SKM-1 (cell line): ENCODE measurements at regions not wholly inside any gene's neighbourhood (a gene's known extent, or its start where the extent isn't known, plus 50 kb on each side); places are given as distances from the start of the nearest gene placed in this dataset.

Experiments used
- DNase-seq: peaks from one replicate; lab custom pipeline; 2025; ENCODE audit not compliant: unreplicated experiment; lab: John Stamatoyannopoulos, UW

DNA sequence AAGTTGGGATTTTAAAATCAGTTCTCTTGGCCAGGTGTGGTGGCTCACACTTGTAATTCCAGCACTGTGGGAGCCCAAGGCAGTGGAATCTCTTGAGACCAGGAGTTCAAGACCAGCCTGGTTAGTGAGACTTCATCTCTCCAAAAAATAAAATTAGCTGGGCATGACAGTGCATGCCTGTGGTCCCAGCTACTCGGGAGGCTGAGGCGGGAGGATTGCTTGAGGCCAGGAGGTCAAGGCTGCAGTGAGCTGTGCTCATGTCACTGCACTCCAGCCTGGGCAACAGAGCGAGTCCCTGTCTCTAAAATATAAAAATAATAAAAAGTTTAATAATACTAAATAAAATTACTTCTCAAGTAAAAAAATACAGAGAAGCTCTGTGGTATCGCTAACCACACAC is 77.5 kb downstream of the FOXA2 start:
- no peak for DNase-seq

DNA sequence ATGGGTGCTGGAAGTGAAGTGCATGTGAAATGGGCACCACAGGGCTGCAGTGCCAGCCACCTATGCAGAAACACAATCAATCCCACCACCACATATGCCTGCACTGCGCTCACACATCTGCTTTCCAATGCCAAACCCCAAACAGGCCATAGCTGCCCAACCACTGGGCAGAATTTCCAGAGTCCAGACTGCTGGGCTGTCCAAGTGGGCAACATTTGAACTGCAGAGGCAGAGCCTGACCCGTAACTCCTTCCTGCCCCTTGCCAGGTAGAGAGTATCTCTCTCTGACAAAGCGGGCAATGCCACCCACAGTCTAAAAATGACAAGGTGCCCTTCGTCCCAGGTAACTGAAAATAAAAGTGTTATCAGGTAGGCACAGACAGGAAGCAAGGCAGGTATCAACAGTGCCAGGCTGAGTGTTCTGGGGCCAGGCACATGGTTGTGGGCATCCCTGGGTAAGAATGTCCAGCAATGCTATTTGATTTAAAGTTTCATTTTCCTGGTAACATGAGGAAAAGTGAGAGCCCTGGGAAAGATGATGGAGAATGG is 79.5 kb downstream of the FOXA2 start:
- no peak for DNase-seq

DNA sequence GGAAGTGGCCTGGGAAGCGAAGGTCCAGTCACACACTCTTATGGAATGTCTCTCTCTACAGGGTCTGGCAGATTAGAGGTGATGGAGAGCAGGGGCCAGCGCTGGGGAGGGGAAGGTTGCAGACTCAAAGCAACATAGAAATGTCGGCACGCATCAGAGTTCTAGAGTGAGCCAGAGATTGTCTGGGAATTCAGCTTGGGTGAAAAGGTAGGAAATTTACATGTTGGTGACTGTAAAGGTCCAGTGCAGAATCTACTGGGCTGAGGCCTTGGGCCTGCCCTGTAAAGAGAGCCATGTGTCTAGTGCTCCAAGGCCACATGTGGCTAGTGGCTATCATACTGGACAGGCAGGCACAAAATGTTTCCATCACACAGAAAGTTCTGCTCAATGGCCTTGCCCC is 80.8 kb downstream of the FOXA2 start:
- DNase-seq: no peak

DNA sequence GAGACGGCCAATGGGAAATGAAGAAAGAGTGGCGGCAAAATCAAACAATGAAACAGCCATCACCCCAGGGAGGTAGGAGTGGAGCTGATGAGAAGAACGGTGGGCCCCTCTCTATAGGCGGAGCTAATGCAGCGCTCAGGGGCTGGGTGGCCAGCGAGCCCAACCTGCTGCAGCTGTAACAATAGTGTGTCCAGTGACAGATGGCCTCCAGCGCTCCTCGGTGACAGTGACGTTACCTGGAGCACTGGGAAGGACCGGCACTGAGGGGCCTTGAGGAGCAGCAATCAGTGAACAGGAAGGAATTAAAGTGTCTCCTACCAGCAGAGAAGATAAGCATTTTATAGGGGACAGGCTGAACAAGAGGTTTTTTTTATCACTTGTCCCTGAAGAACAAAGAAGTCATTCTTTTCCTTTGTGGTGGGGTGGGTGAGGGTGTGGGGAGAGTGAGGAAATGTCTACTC is 81.6 kb downstream of the FOXA2 start:
- no peak for DNase-seq

DNA sequence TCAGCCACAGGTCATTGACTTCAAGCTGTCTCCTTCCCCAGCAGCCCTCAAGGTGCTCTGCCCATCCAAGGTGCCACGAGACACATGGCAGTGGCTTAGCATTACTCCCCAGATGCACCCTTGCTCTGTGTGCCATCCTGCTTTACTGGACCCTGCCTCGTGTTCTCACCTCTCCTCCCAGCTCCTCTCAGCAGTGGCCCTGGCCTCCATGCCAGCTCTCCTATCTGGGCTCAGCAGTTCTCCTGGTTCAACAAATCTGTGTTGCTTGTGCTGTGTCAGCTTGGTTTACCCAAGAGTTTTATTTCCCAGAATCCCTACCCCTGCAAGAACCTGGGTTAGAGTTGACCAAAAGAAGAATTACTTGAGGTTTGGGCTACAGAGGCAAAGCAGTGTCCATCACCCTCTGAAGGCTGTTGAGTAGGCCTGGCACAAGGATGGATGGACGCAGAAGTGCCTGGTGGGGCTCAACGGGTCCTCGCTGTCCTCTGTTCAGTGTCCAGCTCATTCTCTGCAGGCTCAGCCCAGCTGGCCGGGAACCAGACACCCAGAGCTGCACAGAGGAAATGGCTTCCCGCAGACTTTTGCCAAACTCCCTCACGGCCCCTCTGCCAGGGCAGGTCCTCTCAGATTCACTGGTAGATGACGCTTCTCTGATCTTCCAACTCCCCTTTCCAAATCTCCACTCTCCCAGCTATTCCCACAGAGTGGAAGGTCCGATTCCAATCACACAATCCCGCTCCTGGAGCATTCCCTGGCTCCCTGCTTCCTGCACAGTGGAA is 82.6 kb downstream of the FOXA2 start:
- no peak for DNase-seq

DNA sequence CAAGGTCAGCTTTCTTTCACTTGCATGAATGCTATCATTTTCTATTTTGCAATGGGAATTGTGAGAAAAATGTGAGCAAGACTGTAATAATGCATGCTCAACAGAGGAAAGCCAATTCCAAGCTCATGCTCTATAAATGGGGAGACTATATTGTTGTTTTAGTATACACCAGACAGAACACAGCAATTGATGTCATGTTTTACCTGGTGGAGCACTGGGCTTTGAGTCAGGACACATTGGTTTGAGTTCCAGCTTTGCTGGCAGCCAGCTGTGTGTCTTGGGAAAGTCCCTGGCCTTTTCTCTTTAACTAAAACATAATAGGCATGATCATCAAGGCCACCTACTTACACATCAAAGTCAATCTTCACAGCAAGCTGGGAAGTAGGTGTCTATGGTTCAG is 83.3 kb downstream of the FOXA2 start:
- no peak for DNase-seq

DNA sequence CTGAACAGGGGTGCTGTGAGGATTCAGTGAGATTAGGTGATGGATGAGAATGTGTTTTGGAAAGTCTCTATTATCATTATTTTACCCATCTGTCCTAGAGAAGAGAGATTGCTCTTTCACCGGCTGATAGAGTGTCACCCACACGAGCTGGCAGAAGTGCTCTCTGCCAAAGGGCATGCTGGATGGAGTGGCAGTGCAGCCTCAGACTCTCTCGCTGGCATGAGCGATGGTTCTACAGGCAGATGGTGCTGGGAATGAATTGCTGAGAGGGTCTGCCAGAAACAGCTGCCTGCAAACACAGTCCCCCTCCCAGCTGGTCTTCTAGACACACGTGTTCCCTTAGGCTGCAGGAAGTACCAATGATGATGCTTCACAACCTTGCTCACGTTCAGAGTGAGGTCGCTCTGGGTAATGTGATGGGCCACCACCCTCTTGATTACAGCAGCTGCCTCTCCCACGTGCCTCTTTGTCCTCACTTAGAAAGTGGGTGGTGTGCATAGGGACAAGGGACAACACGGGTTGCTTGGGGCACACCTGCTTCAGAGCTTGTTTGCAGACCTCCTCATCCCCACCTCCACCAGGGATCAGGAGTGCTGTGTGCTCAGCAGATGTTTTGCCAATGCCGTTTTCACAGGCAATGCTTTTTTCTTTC is 84.7 kb downstream of the FOXA2 start:
- no peak for DNase-seq

DNA sequence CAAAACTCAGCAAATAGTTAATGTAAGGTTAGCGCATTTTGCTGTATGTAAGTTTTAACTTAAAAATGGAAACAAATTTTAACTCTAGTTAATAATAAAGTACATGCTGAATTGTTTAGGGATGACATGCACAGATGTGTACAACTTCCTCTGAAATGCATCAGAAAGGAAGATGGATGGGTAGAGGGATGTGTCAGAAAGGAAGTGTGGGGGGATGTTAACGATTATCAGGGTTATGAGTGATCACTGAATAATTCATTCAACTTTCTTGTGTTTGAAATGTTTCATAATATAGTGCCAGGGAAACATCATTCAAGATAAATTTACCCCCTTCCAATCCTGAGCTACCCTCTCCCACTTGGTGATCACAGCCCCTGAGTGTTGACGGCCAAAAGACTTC is 87.6 kb downstream of the FOXA2 start:
- no peak for DNase-seq

DNA sequence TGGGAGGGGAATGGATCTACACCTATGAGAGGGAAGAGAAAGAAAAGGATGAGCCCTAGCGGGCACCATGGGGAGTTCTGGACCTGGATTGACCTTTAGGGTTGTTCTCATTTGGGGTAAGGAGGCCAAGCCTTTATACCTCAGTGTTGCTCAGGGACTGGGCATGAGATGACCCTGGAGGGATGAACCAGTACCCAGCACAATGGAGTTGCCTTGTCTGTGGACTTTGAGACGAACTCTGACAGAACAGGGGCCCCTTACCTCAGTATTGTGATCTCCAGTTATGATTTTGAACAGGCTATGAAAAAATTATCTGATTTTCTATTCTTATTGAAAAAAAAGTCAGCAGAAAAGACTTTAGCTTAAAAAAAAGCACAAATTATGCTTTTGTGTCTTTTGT is 88.6 kb downstream of the FOXA2 start:
- no peak for DNase-seq

DNA sequence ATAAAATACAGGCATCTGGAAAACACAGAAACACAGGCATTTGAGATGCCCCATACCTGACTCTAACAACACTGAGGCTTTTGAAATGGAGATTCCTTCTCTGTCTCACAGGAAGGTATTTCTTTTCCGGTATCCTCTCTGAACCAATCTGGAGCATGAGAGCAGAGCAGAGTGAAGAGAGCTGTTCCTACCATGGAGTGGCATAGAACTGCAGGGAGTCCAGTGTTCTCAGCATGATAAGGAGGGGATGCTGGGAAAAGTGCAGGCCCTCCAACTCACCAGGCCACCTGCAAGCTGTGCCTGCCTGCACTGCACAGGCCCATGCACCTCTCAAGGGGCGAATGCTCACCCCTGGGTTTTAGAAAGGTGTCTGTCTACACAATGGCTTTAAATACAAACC is 89.2 kb downstream of the FOXA2 start:
- DNase-seq: no peak

DNA sequence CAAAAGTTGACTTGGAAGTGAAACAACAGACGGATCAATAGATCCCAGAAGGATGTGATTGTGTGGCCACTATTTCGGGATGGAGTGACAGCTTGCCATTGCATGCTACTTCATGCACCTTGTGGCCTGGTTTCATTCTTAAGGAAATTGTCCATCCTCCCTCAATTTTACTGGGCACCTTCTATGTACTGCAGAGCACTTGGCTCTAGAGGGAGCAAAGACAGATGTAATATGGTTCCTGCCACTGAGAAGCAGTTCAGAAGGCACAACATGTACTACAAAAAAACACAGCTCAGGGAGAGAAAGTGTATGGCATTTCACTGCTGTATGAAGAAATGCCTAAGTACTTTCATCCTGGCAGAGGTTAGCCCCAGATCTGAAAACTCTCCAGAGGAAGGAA is 91.9 kb downstream of the FOXA2 start:
- no peak for DNase-seq

DNA sequence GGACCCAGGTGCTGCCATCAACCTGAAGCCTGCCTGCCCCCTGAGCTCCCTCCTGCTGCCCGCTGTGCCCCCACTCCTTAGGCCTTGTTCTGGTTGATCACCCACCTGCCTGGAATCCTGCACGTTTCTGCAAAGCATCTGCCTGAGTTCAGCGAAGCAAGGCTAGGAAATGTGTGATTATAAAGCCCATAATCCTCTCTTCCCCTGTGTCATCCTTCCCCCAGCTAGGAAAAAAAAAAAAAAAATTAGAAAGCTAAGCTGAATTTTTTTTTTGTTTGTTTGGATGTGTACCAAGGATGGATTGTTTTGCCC is 93.2 kb downstream of the FOXA2 start:
- DNase-seq: no peak

DNA sequence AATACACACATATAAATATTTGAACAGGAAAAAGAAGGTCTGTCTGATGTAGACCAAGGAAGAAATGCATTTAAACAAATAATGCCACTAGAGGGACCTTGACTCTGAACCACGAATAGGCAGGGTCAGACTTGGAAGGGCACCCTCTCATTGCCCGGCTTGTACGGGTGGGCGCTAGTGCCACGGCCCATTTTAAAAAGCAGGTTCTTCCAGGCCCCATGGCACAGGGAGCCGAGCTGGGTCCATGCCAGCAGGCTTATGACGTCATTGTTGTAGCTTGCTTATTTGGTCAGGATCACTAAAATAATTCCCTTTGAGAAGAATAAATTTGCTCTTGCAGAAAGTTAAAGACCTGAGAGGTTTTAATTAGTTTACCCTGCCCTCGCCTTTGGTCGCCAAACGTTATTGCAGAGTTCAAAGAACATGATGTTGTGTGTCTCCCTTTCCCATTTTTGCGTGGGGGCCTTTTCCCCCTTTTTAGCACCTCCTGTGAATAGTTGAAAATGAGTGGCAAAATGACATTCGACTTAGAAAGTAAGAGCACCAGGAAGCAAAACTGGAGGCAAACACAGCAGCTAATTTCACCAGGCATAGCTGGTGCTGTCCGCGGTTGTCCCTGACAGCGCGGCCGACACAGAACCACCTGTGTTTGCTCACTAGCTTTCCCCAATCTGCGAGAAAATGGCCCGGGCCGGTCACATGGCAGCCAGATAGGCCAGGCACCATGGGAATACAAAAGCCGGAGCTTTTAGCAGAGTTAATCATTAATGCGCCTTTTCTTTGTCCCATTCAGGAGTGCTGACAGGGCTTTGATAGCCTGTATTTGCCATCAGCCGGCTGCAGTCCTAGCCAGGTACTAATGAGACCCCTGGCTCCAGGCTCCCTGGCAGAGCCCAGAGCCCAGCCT is 93.8 kb downstream of the FOXA2 start:
- DNase-seq: no peak

DNA sequence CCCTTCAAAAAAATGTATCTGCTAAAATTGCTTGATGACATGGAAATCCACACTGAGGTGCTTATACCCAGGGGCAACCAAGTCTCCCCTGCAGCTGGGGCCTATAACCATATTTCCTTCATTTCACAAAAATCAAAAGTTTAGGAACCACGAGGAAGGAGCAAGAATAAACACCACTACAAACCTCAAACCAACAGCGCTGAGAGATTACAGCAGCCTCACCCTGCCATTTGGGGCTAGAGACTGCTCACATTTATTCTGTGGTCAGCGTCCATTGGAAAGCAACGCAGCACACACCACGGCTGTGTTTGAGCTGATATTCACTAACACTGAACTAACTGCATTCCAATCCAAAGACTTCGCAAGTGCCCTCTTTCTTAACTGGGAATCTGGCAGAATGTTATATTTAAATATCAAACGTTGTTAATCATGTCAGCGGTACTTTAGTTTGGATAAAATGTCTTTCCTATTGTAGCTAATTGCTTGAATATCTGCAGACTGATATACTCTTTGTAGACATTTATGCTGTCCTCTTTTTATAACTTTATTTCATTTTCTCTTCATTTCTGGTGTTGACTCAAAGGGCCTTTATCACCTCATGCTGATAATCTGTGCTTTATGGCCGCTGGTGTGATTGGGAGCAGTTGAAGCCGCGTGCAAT is 94.6 kb downstream of the FOXA2 start:
- DNase-seq: no peak

DNA sequence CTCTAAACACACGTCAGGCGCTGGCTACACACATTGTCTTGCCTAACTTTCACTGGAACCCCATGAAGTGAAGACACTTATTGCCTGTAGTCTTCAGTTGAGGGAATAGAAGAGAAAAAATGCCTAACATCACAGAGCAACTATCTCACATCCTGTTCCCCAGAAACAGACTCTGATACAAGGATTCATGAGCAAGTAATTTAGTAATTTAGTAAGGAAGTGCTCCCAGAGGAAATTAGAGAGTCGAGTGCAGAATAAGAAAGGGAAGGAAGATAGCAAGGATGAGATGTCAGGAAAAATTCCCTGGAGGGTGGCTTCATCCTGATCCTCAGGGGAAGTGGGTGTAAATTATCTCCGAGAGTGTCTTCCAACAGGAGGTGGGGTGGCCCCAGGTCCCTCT is 104.0 kb downstream of the FOXA2 start:
- no peak for DNase-seq

DNA sequence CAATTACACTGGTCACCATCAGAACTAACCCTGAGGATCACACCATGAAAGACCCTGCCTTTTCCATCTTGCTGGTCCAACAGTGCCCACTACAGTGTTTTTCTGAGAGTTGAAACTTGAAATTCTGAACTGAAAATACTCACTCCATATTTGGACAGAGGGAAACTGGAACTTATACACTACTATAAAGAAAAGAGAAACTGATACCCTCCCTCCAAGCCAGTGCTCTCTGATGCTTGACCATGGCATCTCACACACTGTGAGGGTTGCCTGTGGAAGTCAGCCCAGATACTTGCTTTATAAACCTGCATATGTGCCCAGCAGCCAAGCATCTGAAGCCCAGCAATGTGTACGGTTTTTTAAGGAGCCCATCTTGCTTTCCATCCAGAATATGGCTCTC is 108.7 kb downstream of the FOXA2 start:
- DNase-seq: no peak

DNA sequence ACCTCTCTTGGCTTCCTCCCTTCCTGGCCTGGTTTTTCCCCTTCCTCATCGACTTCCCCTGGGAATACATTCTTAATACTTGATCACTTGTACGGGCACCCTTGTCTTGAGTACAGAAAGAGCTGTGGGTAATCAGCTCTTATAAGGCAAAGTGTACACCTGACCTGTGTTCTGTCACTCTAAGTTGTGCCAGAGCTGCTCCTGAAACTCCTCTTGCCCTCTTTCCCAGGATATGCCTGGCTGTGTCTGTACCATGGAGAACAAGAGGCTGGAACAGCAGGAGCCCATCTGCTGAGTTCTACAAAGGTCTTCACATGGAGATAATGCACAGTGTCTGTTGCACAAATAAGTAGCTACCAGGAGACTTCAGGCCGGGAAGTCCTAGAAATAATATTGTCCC is 110.1 kb downstream of the FOXA2 start:
- DNase-seq: no peak

DNA sequence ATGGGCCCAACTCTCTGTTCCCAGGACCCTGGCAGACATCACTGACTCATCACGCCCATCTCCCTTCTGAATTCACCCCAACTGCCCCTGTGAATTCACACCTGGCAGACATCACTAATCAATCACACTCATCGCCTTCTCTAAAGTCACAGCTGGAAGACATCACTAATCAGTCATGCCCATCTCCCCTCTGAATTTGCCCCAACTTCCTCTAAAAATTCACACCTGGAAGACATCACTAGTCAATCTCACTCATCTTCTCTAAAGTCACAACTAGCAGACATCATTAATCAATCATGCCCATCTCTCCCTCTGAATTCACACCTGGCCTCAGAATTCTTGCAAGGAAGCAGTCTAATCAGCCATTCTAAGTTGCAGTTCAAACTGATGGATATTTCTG is 111.1 kb downstream of the FOXA2 start:
- DNase-seq: no peak

DNA sequence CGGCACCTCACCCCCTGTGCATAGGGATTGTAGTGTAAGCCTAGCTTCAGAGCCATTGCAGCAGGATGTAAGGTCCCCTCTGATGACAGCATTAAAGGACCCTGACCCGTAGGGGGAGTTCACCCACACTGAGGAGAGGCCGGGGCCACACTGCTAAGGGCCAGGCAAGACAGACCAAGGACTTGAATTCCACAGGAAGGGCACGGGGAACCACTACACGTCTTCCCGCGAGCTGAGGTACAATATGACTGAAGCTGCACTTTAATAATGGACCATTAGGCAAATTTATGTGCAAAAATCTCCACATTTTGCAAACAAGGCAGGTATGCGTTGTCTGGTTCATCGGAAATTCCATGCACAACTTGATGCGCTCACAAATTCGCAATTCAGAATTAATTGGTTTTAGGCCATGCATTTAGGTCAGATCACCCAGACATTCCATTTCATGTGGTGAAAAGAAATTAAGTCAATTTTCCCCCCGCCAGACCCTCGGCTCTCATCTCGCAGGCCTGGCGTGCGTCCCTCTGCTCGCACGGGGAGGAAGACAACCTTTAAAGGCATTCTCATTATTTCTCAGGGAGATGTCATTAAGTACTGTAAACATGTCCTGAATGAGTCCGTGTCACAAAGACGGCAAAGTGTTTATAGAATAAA is 111.8 kb downstream of the FOXA2 start:
- no peak for DNase-seq

DNA sequence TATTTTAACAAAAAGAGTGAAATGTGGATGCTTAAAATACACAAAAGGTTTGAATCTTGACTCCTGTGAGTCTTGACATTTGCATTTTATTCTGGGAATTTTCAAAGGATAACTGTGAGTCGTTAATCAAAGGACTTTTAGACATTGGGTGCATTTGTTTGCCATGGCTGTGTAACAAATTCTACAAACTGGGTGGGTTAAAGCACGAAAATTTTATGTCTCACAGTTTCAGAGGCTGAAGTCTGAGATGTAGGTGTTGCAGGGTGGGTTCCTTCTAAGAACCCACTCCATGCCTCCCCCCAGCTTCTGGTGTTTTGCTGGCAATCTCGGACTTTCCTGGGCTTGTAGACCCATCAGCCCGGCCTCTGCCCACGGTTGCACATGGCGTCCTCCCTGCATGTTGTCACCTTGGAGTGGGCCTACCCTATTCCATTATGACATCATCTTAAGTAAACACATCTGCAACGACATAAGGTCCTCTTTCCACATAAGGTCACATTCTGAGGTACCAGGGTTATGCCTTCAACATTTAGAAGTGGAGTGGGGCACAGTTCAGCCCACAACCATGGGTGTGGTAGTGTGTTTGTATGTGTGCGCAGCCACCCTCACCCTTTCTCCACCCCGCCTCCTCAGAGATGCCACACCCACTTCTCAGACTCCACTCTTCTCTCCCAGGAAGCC is 113.1 kb downstream of the FOXA2 start:
- DNase-seq: no peak
